ENCODE measurements at regions not wholly inside any gene's neighbourhood (a gene's known extent, or its start where the extent isn't known, plus 50 kb on each side); places are given as distances from the start of the nearest gene placed in this dataset.
"Not testable (repeated sequence)": the region's sequence is repeated elsewhere in the genome, so short reads cannot be mapped to it uniquely, and the experiment has no call there.

DNA sequence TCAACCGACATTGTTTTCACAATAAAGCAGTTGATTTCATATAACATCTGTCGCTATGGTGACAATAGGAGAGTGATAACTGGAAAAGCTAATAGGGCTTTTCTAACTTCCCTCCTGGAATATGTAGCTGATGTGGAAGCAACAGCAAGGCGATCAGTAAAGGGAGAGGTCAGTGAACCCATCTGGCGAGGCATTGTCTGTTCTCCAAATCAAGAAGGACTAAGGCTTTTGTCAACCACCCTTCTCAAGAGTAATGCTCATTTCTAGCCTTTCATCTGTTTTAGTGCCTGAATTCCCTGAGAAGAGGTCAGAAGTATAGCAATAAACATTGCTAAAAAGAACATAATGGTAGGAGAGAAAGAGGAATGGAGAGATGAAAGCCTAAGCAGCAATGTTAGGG is 201.3 kb downstream of the AKAP7 start:
- DNase-seq (ENCODE audit: low read depth) = no peak

DNA sequence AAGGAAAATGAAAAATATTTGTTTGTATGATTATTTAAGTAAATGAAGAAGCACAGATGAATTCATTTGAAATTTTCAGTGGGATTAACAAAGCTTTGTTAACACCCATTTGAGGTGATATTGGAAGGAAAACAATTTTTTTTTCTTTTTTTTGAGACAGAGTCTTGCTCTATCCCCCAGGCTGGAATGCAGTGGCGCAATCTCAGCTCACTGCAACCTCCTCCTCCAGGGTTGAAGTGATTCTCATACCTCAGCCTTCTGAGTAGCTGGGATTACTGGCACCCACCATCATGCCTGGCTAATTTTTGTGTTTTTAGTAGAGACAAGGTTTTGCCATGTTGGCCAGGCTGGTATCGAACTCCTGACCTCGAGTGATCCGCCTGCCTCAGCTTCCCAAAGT is 211.6 kb downstream of the AKAP7 start:
- DNase-seq (ENCODE audit: low read depth) = not testable (repeated sequence)

DNA sequence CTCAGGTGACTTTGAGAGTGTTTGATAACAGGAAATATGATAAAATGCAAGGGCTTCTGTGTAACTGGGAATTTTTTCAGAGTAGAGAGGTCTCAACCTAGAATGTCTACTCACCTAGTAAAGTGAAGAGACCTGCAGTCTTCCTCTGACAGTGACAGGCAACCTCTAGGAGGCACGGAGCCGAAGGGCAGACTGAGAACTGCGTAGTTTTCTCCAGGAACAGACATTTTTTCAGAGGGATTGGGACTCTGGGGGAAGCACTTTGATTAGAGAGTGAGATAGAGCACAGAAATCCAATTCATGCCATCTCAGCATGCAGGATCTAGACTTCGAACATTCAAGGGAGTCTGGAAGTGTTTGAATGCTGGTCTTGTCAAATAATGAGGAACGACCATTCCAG is 213.3 kb downstream of the AKAP7 start:
- no peak for DNase-seq (ENCODE audit: low read depth)

DNA sequence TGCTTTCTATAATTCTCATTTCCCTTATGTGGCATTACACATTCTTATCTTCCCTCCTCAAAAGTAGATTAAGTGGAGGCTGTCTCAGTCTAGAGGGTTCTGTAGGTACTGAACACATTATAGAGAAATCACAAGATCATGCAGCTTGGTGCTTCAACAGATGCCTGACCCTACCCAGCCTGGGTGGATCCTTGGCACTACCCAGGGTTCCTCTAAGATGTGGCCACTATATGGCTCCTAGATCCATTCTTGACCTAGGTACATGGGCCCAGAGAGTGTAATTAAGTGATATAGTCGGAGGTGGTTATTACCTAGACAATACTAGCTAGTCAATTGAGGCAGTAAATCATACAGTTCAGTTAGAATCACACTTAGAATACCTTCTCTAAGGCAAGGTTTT is 213.9 kb downstream of the AKAP7 start:
- no peak for DNase-seq (ENCODE audit: low read depth)

DNA sequence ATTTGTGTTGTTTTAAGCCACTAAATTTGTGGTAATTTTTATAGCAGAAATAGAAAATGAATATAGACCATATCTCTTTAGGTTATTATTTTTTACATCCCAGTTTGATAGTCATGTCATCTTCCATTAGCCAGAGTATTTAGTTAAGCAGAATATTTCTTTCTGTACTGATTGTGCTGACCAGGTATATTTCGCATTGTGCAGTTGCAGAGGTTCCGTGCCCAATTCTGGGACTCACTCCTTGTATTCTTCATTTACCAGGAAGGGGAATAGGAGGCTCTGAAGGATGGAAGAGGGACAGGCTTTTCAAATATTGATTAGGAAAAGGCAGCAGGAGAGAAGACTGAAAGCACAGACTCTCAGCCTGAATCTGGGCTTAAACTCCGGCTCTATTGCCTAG is 217.8 kb downstream of the AKAP7 start:
- DNase-seq (ENCODE audit: low read depth) = no peak

DNA sequence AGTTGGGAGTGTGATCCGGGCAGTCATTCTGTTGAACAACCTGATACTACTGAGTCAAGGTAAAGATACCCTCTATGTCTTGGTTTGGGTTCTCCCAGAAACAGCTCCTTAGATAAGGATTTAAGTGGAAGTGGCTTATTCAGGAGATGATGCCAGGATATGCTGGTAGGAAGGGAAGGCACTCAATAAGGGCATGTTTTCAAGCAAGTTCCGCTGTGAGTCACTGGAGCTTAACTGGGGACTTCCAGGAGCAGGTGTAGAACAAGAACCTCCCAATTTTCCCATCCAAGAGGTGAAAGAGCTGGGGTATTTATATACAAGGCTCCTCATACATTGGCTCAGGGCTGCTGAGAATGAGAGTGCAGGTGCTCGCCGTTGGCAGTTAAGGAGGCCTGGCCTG is 218.6 kb downstream of the AKAP7 start:
- DNase-seq (ENCODE audit: low read depth) = no peak

DNA sequence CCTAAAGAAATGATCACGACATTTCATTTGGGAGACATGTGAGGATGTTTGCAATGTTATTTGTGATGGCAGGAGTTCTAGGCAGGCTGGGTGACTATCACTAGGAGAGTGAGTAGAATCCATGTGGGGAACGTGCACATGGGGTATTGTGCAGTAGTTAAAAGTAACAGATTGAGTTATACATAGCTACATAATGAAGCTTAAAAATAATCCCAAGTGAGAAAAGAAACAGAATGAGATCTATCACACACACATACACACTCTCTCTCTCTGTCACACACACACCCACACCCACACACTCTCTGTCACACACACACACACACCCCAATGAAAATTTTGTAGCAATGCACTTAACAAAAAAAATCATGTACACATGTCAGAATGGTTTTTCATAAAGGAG is 218.7 kb upstream of the ARG1 start:
- no peak for DNase-seq (ENCODE audit: low read depth)

DNA sequence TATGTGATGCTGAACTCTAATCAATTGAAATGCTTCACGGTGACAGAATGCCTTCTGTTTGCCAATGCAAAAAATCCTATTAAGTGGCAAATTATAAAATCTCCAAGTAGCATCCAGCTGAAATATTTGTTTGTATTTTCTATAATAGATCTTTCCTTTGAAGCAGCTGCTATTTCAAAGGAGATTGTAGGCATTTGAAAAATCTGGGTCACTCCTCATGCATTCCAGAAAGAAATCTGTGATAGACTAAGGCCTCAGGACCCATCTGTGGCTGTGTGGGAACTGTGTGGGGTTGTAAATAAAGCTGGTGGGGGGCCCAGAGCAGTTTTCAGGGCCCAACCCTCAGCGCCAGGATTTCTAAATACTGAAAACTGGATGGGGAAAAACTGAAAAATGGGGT is 216.9 kb upstream of the ARG1 start:
- DNase-seq (ENCODE audit: low read depth) = no peak

DNA sequence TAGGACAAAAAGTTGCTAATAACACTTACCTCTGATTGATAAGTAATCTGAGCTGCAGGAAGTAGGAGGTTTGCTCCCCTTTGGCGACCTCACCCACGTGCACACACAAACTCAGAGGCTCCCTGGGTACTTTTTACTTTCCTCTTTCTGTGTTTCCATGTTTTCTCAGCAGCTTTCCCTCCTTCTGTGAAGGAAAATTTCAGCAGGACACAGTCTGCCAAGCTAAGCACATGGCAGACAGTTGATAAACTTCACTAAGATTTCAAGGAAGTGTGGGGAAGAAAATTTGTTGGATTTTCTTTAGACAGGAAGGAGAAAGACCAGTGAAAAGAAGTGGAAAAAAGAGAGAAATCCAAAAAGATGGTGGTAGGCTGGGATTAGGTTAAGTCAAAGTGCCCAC is 215.5 kb upstream of the ARG1 start:
- DNase-seq (ENCODE audit: low read depth) = no peak

DNA sequence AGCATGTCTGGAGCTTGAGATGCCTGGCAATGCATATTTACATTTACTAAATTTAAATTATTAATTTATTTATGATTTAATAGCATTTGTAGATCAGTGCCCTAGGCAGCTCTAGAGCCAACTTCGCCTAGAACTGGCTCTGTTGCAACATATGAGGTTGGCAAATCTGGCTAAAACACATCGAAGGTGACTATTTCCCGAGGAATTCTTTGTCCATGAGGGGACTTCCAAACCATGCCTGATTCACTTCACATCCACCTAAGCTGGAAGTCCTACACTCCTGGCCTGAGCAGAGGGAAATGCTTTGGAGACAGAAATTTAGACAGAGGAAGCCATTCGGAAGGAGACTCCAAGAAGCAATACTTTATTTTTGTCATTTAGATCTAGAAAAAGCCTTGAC is 211.0 kb upstream of the ARG1 start:
- DNase-seq (ENCODE audit: low read depth) = no peak

DNA sequence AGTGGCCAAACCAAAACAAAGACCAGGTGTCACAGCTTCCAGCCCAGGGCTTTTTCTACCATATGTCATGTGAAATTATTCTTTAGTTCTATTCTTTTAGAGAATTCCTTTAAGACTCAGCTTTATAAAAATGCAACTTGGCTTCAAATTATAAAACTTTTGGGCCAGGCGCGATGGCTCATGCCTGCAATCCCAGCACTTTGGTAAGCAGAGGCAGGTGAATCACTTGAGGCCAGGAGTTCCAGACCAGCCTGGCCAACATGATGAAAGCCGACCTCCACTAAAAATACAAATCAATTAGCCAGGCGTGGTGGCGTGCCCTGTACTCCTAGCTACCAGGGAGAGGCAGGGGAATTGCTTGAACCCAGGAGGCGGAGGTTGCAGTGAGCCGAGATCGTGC is 210.3 kb upstream of the ARG1 start:
- DNase-seq (ENCODE audit: low read depth) = no peak

DNA sequence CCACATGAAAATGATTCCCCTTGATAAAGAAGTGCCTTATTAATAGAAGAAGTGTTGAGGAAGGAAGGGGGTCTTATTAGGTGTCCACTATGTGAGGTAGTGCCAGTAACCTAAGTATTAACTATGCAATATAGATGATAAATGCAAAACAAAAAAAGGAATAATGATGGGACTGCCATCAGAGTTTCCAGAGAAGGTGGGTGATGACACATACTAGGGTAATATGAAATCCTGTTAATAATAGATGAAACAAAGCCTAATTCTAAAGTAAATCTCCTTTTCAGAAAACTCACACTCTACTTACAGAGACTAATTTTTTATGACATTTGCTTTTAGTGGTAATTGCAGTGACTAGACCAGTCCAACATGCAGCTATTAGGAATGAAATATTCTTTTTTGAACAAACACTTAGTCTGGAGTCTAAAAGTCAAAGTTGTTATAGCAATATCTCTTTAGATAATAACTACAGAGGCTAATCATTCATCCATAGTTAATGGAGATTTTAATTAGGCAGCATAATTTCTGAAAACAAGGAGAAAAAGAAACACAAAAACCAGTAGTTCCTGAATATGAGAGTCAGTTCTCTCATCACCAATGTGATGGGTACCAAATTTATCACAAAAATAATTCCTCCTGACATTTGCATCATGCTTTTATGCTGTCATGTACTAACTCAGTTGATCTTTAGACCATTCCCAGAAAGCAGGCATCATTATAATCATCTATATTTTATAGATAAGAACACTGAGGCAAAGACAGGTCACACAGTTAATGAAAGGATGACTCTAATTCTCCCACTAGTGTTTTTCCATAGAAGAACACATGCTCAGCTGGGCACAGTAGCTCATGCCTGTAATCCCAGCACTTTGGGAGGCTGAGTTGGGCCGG is 208.8 kb upstream of the ARG1 start:
- no peak for DNase-seq (ENCODE audit: low read depth)

DNA sequence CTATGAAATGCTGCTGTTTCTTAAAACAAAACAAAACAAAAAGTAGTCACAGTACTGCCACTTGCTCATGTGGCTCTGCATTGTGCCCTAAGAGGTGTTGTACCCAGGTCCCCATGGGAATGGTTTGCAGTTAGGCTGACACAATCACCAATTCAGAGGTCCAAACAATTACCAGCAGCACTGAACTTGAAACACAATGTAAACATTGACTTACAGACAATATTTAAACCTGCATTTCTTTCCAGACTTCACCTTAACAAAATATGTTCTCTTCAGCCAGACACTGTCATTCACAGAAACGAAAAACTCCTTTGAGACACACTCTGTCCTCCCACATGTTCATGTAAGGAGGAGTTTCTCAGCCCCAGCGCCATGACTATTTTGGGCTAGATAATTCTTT is 206.8 kb upstream of the ARG1 start:
- DNase-seq (ENCODE audit: low read depth) = no peak

DNA sequence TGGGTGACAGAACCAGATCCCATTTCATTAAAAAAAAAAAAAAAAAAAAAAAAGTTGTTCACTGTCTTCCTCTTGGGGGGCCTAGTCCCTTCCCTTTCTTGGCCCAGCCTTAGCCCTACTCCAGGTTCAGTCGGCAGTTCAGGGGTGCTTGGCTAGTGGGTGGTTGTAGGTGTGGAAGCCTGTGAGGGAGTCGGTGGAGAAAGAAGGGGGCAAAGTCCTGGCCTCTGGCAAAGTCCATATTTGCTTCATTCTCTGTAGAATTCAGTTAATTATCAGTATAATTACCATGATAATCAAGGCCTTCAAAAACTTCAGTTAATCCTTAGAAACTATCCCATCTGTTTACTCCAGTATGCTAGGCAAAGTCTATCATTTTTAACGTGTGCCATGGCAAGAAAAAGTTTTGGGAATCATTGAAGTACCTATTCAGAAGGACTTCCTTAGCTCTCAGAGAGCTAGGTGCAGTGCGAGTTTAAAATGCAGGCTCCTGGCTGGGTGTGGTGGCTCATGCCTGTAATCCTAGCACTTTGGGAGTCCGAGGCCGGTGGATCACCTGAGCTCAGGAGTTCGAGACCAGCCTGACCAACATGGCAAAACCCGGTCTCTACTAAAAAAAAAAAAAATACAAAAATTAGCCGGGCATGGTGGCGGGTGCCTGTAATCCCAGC is 205.7 kb upstream of the ARG1 start:
- no peak for DNase-seq (ENCODE audit: low read depth)

DNA sequence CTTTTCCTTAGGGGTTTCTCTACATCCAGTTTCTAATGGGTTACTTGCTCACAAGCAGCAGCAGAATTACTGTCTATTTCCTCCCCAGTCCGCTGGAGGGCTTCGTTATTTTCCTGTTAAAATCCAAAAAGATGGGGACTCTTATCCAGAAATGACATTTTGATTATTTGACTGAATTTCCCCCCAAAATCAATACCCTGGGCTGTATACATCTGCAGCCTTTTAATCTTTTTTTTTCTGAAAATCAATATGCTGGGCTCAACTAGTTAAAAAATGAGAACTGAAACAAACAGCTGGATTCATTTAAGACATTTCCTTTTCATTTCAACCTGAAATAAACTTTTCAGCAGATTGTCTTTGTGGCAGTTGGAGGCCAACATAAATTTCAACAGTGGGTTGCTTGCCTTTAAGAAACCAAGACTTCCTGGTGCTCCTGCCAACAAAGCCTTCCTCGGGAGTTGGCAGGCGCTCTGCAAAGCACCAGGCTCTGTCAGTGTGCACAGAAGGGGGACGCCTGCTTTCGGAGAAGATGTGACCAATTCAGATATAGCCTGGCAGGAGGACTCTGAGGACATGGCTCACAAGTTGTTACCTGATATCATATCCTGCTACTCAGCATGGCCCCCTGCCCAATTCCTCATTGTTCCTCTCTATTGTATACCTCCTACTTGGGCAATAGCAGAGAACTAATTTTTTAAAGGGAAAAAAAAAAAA is 204.7 kb upstream of the ARG1 start:
- DNase-seq (ENCODE audit: low read depth) = no peak

DNA sequence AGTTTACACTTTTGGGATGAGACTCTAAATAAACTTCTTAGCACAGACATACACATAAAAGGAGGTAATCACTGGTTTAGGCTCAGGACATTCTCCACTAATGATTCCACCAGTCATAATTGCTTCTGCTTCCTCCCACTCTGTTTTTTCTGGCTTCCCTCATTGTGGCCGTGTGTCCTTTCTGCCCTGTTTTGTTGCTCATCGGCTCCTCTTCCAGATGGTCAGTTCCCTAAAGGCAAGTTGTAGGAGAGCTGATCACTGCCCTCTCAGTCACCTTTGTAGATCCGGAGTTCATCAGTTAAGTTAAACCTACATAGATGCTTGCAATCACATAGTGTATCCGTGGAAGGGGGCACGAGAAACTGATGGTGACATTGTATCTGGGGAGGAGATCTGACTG is 200.5 kb upstream of the ARG1 start:
- no peak for DNase-seq (ENCODE audit: low read depth)

DNA sequence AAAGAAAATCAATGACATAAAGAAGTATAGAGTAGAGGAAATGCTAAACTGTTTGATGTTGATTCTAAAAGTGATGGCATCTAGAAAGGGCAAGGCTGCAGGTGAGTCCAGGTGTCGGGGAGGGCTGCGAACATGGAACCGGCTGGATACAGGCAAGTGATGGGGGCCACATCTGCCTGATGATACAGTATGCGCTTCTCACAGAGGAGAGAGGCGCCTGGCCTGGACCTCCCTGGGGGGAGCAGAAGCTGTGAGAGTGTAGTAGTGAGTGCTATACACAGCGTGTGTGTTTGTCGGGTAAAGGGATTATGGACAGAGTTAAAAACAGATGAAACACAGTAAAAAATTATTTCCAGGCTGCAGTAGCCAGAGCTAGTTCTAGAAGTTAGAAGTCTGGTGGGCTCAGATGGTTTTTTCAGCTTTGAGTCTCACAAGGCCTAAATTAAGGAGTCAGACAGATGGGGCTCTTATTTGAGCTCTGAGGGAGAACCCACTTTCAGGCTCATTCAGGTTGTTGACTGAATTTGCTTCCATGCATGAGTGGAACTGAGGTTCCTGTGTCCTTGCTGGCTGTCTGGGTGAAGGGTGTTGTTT is 195.8 kb upstream of the ARG1 start:
- no peak for DNase-seq (ENCODE audit: low read depth)

DNA sequence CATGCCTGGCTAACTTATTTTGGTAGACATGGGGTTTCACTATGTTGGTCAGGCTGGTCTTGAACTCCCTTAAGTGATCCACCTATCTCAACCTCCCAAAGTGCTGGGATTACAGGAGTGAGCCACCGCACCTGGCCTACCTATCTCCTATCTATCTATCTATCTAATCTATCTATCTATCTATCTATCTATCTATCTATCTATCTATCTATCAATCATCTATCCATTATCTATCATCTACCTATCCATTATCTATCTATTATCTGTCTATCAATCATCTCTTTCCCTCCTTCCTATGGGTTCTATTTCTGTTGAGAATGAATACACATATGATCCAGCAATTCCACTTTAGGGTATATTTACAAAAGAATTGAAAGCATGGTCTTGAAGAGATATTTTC is 194.2 kb upstream of the ARG1 start:
- no peak for DNase-seq (ENCODE audit: low read depth)

DNA sequence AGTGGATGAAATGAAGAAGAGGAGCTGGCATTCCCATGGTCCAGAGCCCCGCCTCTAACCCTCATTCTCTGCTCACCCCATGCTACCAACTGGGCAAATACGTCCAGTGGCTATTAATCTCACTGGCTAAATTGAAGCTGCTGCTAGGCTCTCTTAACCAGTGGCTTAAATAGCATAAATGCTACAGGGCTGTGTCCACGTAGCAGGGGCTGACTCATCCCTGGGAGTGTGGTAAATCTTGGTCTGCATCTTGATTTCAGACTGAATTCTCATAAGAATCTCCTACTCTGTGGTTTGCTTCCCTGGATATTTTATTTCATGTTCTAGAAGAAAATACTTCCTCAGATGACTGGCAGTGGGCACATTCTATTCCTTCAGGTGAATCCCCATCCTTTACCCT is 193.1 kb upstream of the ARG1 start:
- DNase-seq (ENCODE audit: low read depth) = no peak

DNA sequence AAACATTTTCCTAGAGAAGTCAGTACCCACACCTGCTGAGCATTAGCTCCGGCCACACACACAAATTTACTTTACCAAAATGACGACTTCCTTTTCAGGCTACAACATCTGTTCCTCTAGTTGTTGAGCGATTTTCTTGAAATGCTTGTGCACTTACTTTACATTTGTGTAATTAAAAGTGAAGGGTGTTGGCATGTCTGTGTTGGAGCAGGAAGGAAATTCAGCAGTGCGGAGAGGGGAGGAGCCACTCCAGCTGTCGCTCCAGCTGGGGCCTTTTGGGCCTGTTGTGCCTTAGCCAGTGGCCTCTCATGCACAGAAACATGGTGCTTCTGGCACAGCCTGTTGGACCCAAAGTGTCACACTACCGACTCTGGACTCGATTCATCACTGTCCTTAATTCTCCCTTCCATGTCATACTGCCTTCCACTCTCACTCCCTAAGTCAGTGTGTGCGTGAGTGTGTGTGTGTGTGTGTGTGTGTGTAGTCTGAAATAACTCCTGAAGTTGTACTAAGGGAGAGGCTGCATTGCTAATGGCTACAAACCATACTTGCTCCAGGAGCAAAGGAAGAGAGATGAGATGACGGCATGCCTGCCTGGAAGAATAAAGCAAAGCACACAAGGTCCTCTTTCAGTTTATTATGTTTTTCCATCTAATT is 191.8 kb upstream of the ARG1 start:
- DNase-seq (ENCODE audit: low read depth) = no peak

DNA sequence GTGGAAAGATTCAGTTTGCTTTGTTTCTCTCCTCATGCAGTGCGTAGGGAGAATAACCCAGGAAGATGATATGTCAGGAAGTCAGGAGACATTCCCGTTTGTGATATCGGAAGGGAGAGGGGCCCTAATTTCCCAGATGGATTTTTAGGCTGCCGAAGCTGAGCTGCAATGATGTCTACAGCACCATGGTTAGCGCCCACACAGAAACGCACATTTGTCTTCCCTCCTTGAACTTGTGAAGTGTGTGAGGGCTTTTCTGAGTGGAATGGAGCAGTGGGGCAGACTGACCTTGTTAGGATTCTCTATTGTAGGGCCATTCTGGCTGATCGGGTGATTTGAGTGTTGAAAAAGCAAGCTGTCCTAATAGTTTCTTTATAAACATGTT is 191.3 kb upstream of the ARG1 start:
- DNase-seq (ENCODE audit: low read depth) = no peak

DNA sequence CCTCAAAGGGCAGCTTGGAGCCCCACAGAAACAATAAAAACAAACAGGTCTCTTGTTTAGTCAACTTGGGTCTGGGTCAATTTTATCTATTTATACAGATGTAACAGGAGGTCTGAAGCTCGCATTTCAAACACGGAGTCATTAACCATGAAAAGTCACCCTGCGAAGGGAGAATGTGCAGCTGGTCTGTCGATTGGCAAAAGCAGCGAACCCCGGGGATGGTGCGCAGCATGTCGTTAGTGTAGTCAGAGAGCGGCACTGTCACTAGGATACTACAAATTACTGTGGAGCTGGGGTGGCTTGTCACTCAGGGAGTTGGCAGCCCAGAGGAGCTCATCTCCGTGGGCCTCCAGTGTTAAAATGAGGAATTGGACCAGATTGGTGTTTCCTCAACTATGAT is 190.4 kb upstream of the ARG1 start:
- DNase-seq (ENCODE audit: low read depth) = no peak

All from activated T-helper 1 cell treated with Interleukin-2 at 50 U/mL for 16 hours (primary cell).